ENCODE measurements at regions not wholly inside any gene's neighbourhood (a gene's known extent, or its start where the extent isn't known, plus 50 kb on each side); places are given as distances from the start of the nearest gene placed in this dataset.

- no peak overlapping the region for H3K4me3 ChIP-seq
- H3K4me1 ChIP-seq: peaks cover 7% of the 10 kb centered on the region
- no peak overlapping the region for H3K27ac ChIP-seq
- no peaks in the 10 kb centered on the region for H3K36me3 ChIP-seq
- no peaks in the 10 kb centered on the region for H3K9me3 ChIP-seq
- intact Hi-C loops (cut with DNase I): no loop called here
- no peak for TF ChIP-seq POLR2A (IDR thresholded peaks at IDR 0.05)
- no peak for TF ChIP-seq CTCF (IDR thresholded peaks at IDR 0.05)
- no peak for TF ChIP-seq POLR2AphosphoS5 (IDR thresholded peaks at IDR 0.05; ENCODE audit: insufficient read depth in 1 of 2, low read depth in 1 of 2)
- no peaks in the 10 kb centered on the region for H3K27me3 ChIP-seq
- DNase-seq (ENCODE audit: extremely low spot score in 2 of 2): no peak
Observed at GRCh38 chr9:135273008-135273407, 185.5 kb downstream of the OLFM1 start.

- Histone ChIP-seq H3K4me3 (no peak overlapping the region), H3K4me1 (peaks cover 7% of the 10 kb centered on the region), H3K36me3 (no peaks in the 10 kb centered on the region), H3K27ac (no peak overlapping the region), H3K9me3 (no peaks in the 10 kb centered on the region), H3K27me3 (no peaks in the 10 kb centered on the region)
- TF ChIP-seq CTCF (IDR thresholded peaks at IDR 0.05) (no peak), POLR2AphosphoS5 (IDR thresholded peaks at IDR 0.05; ENCODE audit: insufficient read depth in 1 of 2, low read depth in 1 of 2) (no peak), POLR2A (IDR thresholded peaks at IDR 0.05) (no peak)
- intact Hi-C loops (cut with DNase I): no loop called here
- no peak for DNase-seq (ENCODE audit: extremely low spot score in 2 of 2)
Observed at GRCh38 chr9:135275163-135275562, 187.7 kb downstream of the OLFM1 start.

- no peak for DNase-seq (ENCODE audit: extremely low spot score in 2 of 2)
- Histone ChIP-seq H3K36me3 (no peaks in the 10 kb centered on the region), H3K27me3 (no peaks in the 10 kb centered on the region), H3K9me3 (no peaks in the 10 kb centered on the region), H3K4me3 (no peak overlapping the region), H3K27ac (no peak overlapping the region), H3K4me1 (peaks cover 7% of the 10 kb centered on the region)
- intact Hi-C loops (cut with DNase I): no loop called here
- no peak for TF ChIP-seq CTCF (IDR thresholded peaks at IDR 0.05)
- TF ChIP-seq POLR2AphosphoS5 (IDR thresholded peaks at IDR 0.05; ENCODE audit: insufficient read depth in 1 of 2, low read depth in 1 of 2): peak; percentile 24 to 60
- TF ChIP-seq POLR2A (IDR thresholded peaks at IDR 0.05): no peak
Observed at GRCh38 chr9:135275571-135276289, 188.3 kb downstream of the OLFM1 start.

GRCh38 chr9:135277219-135278201 is 190.0 kb downstream of the OLFM1 start:
- peaks cover 21% of the 10 kb centered on the region for H3K4me1 ChIP-seq

More at GRCh38 chr9:135277219-135278201, 190.0 kb downstream of the OLFM1 start:
- TF ChIP-seq POLR2AphosphoS5 (IDR thresholded peaks at IDR 0.05; ENCODE audit: insufficient read depth in 1 of 2, low read depth in 1 of 2) (no peak), POLR2A (IDR thresholded peaks at IDR 0.05) (no peak), CTCF (IDR thresholded peaks at IDR 0.05) (no peak)
- no peak overlapping the region for H3K27ac ChIP-seq
- intact Hi-C loops (cut with DNase I): no loop called here
- no peak for DNase-seq (ENCODE audit: extremely low spot score in 2 of 2)
- no peaks in the 10 kb centered on the region for H3K36me3 ChIP-seq
- no peaks in the 10 kb centered on the region for H3K9me3 ChIP-seq
- no peak overlapping the region for H3K4me3 ChIP-seq
- H3K27me3 ChIP-seq: no peaks in the 10 kb centered on the region

Measured in vagina (tissue), 2 donors.